Tibial nerve (tissue), 4 donors: ENCODE measurements at regions not wholly inside any gene's neighbourhood (a gene's known extent, or its start where the extent isn't known, plus 50 kb on each side); places are given as distances from the start of the nearest gene placed in this dataset.
A peak's percentile ranks its signal among the peaks of the same experiment; 100 is the strongest.

Experiments used
- DNase-seq, 2 donors: peaks; one replicate each; pipeline ENCODE4 v3.0.0-alpha.2; 2019; ENCODE audit warnings: low spot score in 2 of 2
- H3K27ac ChIP-seq, 4 donors: fragments of 200-600 bp; sonication (generic) in 3 of 4; one replicate each; pipeline ENCODE4 v1.5.1; 2017 to 2019; ENCODE audit warnings: mild to moderate bottlenecking in 1 of 4
- H3K27me3 ChIP-seq, 2 donors: fragments of 200-600 bp; sonication (generic) in 1 of 2; one replicate each; pipeline versions ENCODE4 v1.5.1 to v1.6.0; 2017 to 2019
- H3K36me3 ChIP-seq, 3 donors: fragments of 200-600 bp; sonication (generic); one replicate each; pipeline ENCODE4 v1.5.1; 2018 to 2019
- H3K4me1 ChIP-seq, 4 donors: fragments of 200-600 bp; sonication (generic) in 3 of 4; one replicate each; pipeline ENCODE4 v1.5.1; 2017 to 2019
- H3K4me3 ChIP-seq, 4 donors: fragments of 200-600 bp; sonication (generic) in 3 of 4; one replicate each; pipeline ENCODE4 v1.5.1; 2017 to 2019; ENCODE audit warnings: mild to moderate bottlenecking in 1 of 4, moderate library complexity in 1 of 4
- H3K9me3 ChIP-seq, 4 donors: fragments of 200-600 bp; sonication (generic) in 3 of 4; one replicate each; pipeline ENCODE4 v1.5.1; 2017 to 2019
- CTCF ChIP-seq, 5 experiments: fragments of 200-600 bp in 3 of 5; fragments of 450-650 bp in 2 of 5; sonication (generic) in 3 of 5; IDR thresholded peaks; one replicate each; pipeline ENCODE4 v1.5.1; 2016 to 2019; ENCODE audit warnings: antibody characterized with exemption in 5 of 5, mild to moderate bottlenecking in 3 of 5, moderate library complexity in 2 of 5
- EP300 ChIP-seq, 2 donors: sonication (generic); formaldehyde crosslinking; IDR thresholded peaks; one replicate each; pipeline ENCODE4 v1.6.1; 2017; ENCODE audit warnings: antibody characterized with exemption in 2 of 2, mild to moderate bottlenecking in 1 of 2
- POLR2A ChIP-seq, 2 donors: fragments of 450-650 bp; IDR thresholded peaks; one replicate each; pipeline ENCODE4 v1.6.1; 2017; ENCODE audit warnings: antibody characterized with exemption in 2 of 2, mild to moderate bottlenecking in 2 of 2, moderate library complexity in 2 of 2
- WGBS, 2 donors: methylation state at CpG; one replicate each; pipeline ENCODE4 v1.1.5; 2018; 5-methylcytosine and 5-hydroxymethylcytosine counted together

DNA sequence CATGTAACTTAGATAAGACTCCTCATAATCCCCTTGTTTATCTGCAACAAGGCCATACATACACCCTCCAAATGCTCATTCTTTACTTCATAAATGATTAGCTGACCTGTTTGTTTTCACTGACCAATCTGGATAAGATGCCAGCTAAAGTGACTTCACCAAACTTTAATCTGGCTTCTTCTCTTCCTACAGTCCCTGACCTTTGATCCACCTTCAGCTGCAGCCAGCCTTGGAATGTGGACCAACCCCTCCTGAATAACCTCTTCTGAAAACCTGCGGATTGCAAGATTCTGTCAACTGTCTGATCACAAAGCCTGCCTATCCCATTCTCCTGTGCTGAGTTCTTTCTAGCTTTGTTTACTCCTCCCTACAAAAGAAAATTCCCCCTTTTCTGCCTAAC is 476.8 kb downstream of the LRRC70 start:
- Histone ChIP-seq H3K9me3 (no peaks in the 10 kb centered on the region), H3K4me3 (no peak overlapping the region), H3K4me1 (no peaks in the 10 kb centered on the region), H3K27me3 (no peaks in the 10 kb centered on the region), H3K27ac (no peak overlapping the region), H3K36me3 (no peaks in the 10 kb centered on the region)
- no peak for TF ChIP-seq EP300 (IDR thresholded peaks at IDR 0.05)
- no peak for TF ChIP-seq CTCF (IDR thresholded peaks at IDR 0.05)
- TF ChIP-seq POLR2A (IDR thresholded peaks at IDR 0.05): no peak
- 50 to 85% methylated on average over 1 of the region's 1 CpG for WGBS, 2 donors
- DNase-seq: no peak

DNA sequence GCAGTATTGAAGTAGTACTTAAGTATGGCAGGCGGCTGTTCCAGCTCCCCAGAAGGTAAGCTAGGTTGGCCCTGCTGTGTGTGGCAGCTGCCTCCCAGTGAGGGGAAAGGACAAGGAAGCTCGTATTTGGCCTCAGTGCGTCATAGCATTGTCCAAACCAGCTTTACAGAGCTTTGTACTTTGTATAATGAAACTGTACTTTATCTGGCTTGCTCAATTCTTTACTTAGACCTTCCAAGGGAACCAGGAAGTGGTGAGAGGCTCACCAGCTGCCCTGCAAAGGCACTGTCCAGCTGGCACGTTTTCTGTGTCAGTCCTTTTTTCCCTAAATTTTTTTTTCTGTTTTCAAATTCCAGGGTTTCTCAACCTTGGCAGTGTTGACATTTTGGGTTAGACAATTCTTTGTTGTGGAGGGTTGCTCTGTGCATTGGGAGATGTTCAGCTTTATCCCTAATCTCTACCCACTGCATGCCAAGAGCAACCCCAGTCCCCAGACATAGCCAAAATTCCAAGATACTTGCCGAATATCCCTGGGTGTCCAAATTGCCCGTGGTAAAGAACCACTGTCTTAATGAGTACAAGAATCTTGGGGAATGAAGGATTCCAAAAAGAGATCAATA is 474.5 kb downstream of the LRRC70 start:
- WGBS, 2 donors: 64 to 68% methylated on average over 6 of the region's 6 CpGs
- Histone ChIP-seq H3K4me1 (no peaks in the 10 kb centered on the region), H3K9me3 (no peaks in the 10 kb centered on the region), H3K27ac (no peak overlapping the region), H3K36me3 (no peaks in the 10 kb centered on the region), H3K27me3 (no peaks in the 10 kb centered on the region), H3K4me3 (no peak overlapping the region)
- TF ChIP-seq CTCF (IDR thresholded peaks at IDR 0.05) (no peak), EP300 (IDR thresholded peaks at IDR 0.05) (peak in 1 of 2 donors; percentile 10)
- DNase-seq: no peak

DNA sequence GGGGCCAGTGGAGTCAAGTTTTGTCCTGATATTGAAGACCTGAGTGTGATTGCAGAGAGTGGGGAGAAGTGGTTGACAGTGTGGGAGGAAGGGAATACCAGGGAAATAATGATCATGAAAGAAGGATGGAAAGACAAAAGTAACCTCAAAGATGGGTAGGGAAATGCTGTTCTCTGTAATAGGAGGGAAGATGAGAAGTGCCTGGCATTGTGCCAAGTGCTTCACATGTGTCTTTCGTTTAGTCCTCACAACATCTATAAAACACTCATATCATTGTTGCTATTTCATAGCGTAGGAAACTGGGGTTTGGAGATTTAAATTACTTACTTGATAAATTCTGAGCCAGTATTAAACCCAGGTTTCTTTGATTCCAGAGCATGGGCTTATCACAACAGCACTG is 472.3 kb downstream of the LRRC70 start:
- H3K27me3 ChIP-seq: no peaks in the 10 kb centered on the region
- WGBS, 2 donors: 49 to 63% methylated on average over 2 of the region's 2 CpGs
- no peak for DNase-seq
- H3K36me3 ChIP-seq: no peaks in the 10 kb centered on the region
- no peak for TF ChIP-seq EP300 (IDR thresholded peaks at IDR 0.05)
- no peaks in the 10 kb centered on the region for H3K9me3 ChIP-seq
- no peak overlapping the region for H3K4me3 ChIP-seq
- H3K27ac ChIP-seq: no peak overlapping the region
- no peaks in the 10 kb centered on the region for H3K4me1 ChIP-seq

DNA sequence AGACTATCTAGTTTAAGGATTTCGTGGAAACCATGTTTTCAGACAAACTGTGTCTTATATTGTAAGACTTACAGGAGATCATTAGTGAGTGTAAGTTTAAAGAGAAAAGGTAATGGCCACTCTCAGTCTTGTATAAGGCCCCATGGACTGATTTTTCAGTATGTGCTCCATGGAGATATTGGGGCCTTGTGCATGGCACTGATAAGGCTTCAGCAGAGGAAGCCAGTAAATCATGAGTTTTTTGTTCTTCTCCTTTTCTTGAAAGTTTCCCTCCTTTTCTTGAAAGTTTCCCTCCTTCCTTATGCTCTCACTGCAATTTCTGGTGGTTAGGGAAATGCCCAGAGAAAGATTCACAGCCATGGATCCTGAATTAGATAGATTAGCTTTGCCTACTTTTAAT is 471.3 kb downstream of the LRRC70 start:
- no peaks in the 10 kb centered on the region for H3K36me3 ChIP-seq
- no peak for TF ChIP-seq POLR2A (IDR thresholded peaks at IDR 0.05)
- TF ChIP-seq EP300 (IDR thresholded peaks at IDR 0.05): no peak
- TF ChIP-seq CTCF (IDR thresholded peaks at IDR 0.05): no peak
- no peaks in the 10 kb centered on the region for H3K4me1 ChIP-seq
- no peak overlapping the region for H3K4me3 ChIP-seq
- DNase-seq: no peak
- 97 to 98% methylated on average over 1 of the region's 1 CpG for WGBS, 2 donors
- H3K9me3 ChIP-seq: no peaks in the 10 kb centered on the region
- no peaks in the 10 kb centered on the region for H3K27me3 ChIP-seq
- H3K27ac ChIP-seq: no peak overlapping the region

- TF ChIP-seq CTCF (IDR thresholded peaks at IDR 0.05) (no peak), EP300 (IDR thresholded peaks at IDR 0.05) (no peak)
- H3K36me3 ChIP-seq: no peaks in the 10 kb centered on the region
- no peak for DNase-seq
- no peaks in the 10 kb centered on the region for H3K27me3 ChIP-seq
- H3K9me3 ChIP-seq: no peaks in the 10 kb centered on the region
- H3K4me3 ChIP-seq: no peak overlapping the region
- no peak overlapping the region for H3K27ac ChIP-seq
- no peaks in the 10 kb centered on the region for H3K4me1 ChIP-seq
- 27 to 33% methylated on average over 2 of the region's 2 CpGs for WGBS, 2 donors
These were observed 465.2 kb downstream of the LRRC70 start for GRCh38 chr5:63043792-63044191.

- TF ChIP-seq EP300 (IDR thresholded peaks at IDR 0.05) (no peak), CTCF (IDR thresholded peaks at IDR 0.05) (no peak), POLR2A (IDR thresholded peaks at IDR 0.05) (no peak)
- WGBS, 2 donors: 88 to 97% methylated on average over 2 of the region's 2 CpGs
- no peak for DNase-seq
These were observed 453.7 kb downstream of the LRRC70 start for GRCh38 chr5:63032343-63032742.

More at GRCh38 chr5:63032343-63032742, 453.7 kb downstream of the LRRC70 start:
- no peaks in the 10 kb centered on the region for H3K36me3 ChIP-seq
- H3K9me3 ChIP-seq: peaks cover 0 to 22% (median 2%) of the 10 kb centered on the region in 4 donors
- no peak overlapping the region for H3K27ac ChIP-seq
- no peak overlapping the region for H3K4me3 ChIP-seq
- H3K27me3 ChIP-seq: no peaks in the 10 kb centered on the region
- no peaks in the 10 kb centered on the region for H3K4me1 ChIP-seq
